Gastrocnemius medialis (tissue), 4 donors: ENCODE measurements at regions not wholly inside any gene's neighbourhood (a gene's known extent, or its start where the extent isn't known, plus 50 kb on each side); places are given as distances from the start of the nearest gene placed in this dataset.

Experiments used
- ATAC-seq, 2 donors: fragments of 150-250 bp; one replicate each; pipeline ENCODE4 v1.9.1; 2016
- DNase-seq, 2 donors: peaks; one replicate each; pipeline ENCODE4 v3.0.0-alpha.2; 2019
- H3K27ac ChIP-seq, 4 donors: fragments of 200-600 bp; sonication (generic); 1 replicate in 1 of 4; 2 replicates in 3 of 4; pipeline ENCODE4 v1.5.1; 2016 to 2018; ENCODE audit warnings: mild to moderate bottlenecking in 2 of 4, moderate library complexity in 1 of 4
- H3K27me3 ChIP-seq, 3 donors: fragments of 200-600 bp; sonication (generic) in 2 of 3; 1 replicate in 1 of 3; 2 replicates in 2 of 3; pipeline versions ENCODE4 v1.5.1 to v1.6.0; 2016 to 2019; ENCODE audit warnings: mild to moderate bottlenecking in 1 of 3, moderate library complexity in 1 of 3
- H3K36me3 ChIP-seq, 2 donors: fragments of 200-600 bp; sonication (generic) in 1 of 2; one replicate each; pipeline ENCODE4 v1.5.1; 2017 to 2018
- H3K4me1 ChIP-seq, 2 donors: fragments of 200-600 bp; sonication (generic) in 1 of 2; one replicate each; pipeline ENCODE4 v1.5.1; 2016 to 2017; ENCODE audit warnings: mild to moderate bottlenecking in 2 of 2
- H3K4me3 ChIP-seq, 4 donors: fragments of 200-600 bp; sonication (generic) in 3 of 4; 1 replicate in 1 of 4; 2 replicates in 3 of 4; pipeline ENCODE4 v1.5.1; 2016 to 2019; ENCODE audit warnings: mild to moderate bottlenecking in 2 of 4
- H3K9me3 ChIP-seq, 3 donors: fragments of 200-600 bp; sonication (generic) in 2 of 3; 1 replicate in 1 of 3; 2 replicates in 2 of 3; pipeline ENCODE4 v1.5.1; 2016 to 2019
- CTCF ChIP-seq, 5 experiments: fragments of 450-650 bp in 3 of 5; fragments of 200-600 bp in 2 of 5; sonication (generic) in 2 of 5; IDR thresholded peaks in 4 of 5; conservative IDR thresholded peaks in 1 of 5; 1 replicate in 4 of 5; 2 replicates in 1 of 5; pipeline ENCODE4 v1.5.1; 2016 to 2019; ENCODE audit warnings: antibody characterized with exemption in 5 of 5, mild to moderate bottlenecking in 3 of 5, moderate library complexity in 3 of 5
- POLR2A ChIP-seq, 2 donors: fragments of 450-650 bp; IDR thresholded peaks; one replicate each; pipeline ENCODE4 v1.6.1; 2017; ENCODE audit warnings: antibody characterized with exemption in 2 of 2, mild to moderate bottlenecking in 2 of 2, moderate library complexity in 2 of 2
- in situ Hi-C, 4 donors: fragments of 200-750 bp; cut with MboI; loops; one replicate each; pipeline versions ENCODE4 v1.15.0 to v1.8.0; 2017; ENCODE audit warnings: low sequenced_read_pairs in 4 of 4
- intact Hi-C: fragments of 100-400 bp; cut with DNase I; formaldehyde crosslinking; loops from one replicate; pipeline ENCODE4 v1.15.1; 2023; ENCODE audit warnings: low total_unique reads

GRCh38 chr2:215876139-215876936 lies 137.0 kb downstream of the MREG start:
- in situ Hi-C loops = no loop called here
- Histone ChIP-seq H3K27me3 (no peaks in the 10 kb centered on the region), H3K4me3 (no peak overlapping the region), H3K4me1 (peaks cover 0 to 4% of the 10 kb centered on the region in 2 donors), H3K9me3 (no peaks in the 10 kb centered on the region), H3K27ac (no peak overlapping the region), H3K36me3 (no peaks in the 10 kb centered on the region)
- DNase-seq = no peak
- TF ChIP-seq POLR2A (IDR thresholded peaks at IDR 0.05) = no peak
- no peak for TF ChIP-seq CTCF (IDR thresholded peaks at IDR 0.05 in 4 of 5, conservative IDR thresholded peaks at IDR 0.05 in 1 of 5)
- intact Hi-C loops = no loop called here
- ATAC-seq = no peak

DNA sequence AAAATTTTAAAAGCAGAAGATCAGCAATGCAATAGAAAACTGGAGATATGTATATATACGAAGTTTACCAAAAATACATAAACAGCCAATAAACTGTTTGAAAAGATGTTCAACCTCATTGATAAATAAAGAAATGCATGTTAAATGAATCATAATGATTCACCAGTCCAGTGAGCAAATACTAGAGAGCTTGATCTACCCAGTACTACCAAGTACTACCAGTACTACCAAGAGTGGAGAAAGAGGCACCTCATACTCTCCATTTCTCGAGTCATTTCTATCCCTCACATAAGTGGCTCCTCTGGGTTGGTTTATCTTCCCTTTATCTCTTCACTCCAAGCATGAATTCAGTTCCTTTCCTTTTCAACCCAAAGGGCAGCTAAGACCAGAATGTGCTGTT lies 138.9 kb downstream of the MREG start:
- ATAC-seq (no peak), DNase-seq (no peak)
- H3K4me3 ChIP-seq = no peak overlapping the region
- H3K9me3 ChIP-seq = no peaks in the 10 kb centered on the region
- in situ Hi-C loops = no loop called here
- no peaks in the 10 kb centered on the region for H3K27me3 ChIP-seq
- no peaks in the 10 kb centered on the region for H3K4me1 ChIP-seq
- TF ChIP-seq CTCF (IDR thresholded peaks at IDR 0.05 in 4 of 5, conservative IDR thresholded peaks at IDR 0.05 in 1 of 5) (no peak), POLR2A (IDR thresholded peaks at IDR 0.05) (no peak)
- intact Hi-C loops = no loop called here
- H3K36me3 ChIP-seq = no peaks in the 10 kb centered on the region
- H3K27ac ChIP-seq = no peak overlapping the region

GRCh38 chr2:215870986-215871385 lies 142.4 kb downstream of the MREG start:
- intact Hi-C loops = no loop called here
- no peak for ATAC-seq

DNA sequence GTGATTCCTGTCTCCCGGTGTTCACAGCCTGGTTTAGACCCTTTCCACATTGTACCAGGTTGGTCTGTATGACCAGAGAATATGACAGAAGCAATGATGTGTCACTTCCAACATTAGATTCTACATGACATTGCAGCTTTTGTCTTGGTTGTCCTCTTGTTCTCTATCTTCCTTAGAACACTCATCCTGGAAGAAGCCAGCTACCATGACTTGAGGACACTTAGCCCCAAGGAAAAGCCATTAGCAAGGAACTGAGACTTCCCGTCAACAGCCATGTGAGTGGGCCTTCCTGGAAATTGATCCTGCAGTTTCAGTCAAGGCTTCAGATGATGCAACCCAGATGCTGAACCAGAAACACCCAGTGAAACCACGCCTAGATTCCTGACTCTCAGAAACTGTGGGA lies 143.3 kb downstream of the MREG start:
- peak in 1 of 2 donors; percentile 51 for ATAC-seq

More at GRCh38 chr2:215870986-215871385, 142.4 kb downstream of the MREG start:
- in situ Hi-C loops = no loop called here
- no peaks in the 10 kb centered on the region for H3K4me1 ChIP-seq
- no peaks in the 10 kb centered on the region for H3K9me3 ChIP-seq
- no peaks in the 10 kb centered on the region for H3K36me3 ChIP-seq
- TF ChIP-seq CTCF (IDR thresholded peaks at IDR 0.05 in 4 of 5, conservative IDR thresholded peaks at IDR 0.05 in 1 of 5) (no peak), POLR2A (IDR thresholded peaks at IDR 0.05) (no peak)
- no peak overlapping the region for H3K4me3 ChIP-seq
- DNase-seq = no peak
- H3K27ac ChIP-seq = no peak overlapping the region
- no peaks in the 10 kb centered on the region for H3K27me3 ChIP-seq

More for the DNA sequence above, 143.3 kb downstream of the MREG start:
- Histone ChIP-seq H3K36me3 (no peaks in the 10 kb centered on the region), H3K27ac (no peak overlapping the region), H3K27me3 (no peaks in the 10 kb centered on the region), H3K4me1 (no peaks in the 10 kb centered on the region), H3K4me3 (no peak overlapping the region), H3K9me3 (no peaks in the 10 kb centered on the region)
- intact Hi-C loops = no loop called here
- DNase-seq = peak in 1 of 2 donors; percentile 15
- no peak for TF ChIP-seq POLR2A (IDR thresholded peaks at IDR 0.05)
- no peak for TF ChIP-seq CTCF (IDR thresholded peaks at IDR 0.05 in 4 of 5, conservative IDR thresholded peaks at IDR 0.05 in 1 of 5)
- in situ Hi-C loops = no loop called here
